Tibial nerve (tissue), 4 donors: ENCODE measurements at regions not wholly inside any gene's neighbourhood (a gene's known extent, or its start where the extent isn't known, plus 50 kb on each side); places are given as distances from the start of the nearest gene placed in this dataset.

Source experiments
- DNase-seq, 2 donors: peaks; one replicate each; pipeline ENCODE4 v3.0.0-alpha.2; 2019; ENCODE audit warnings: low spot score in 2 of 2
- H3K27ac ChIP-seq, 4 donors: fragments of 200-600 bp; sonication (generic) in 3 of 4; one replicate each; pipeline ENCODE4 v1.5.1; 2017 to 2019; ENCODE audit warnings: mild to moderate bottlenecking in 1 of 4
- H3K27me3 ChIP-seq, 2 donors: fragments of 200-600 bp; sonication (generic) in 1 of 2; one replicate each; pipeline versions ENCODE4 v1.5.1 to v1.6.0; 2017 to 2019
- H3K36me3 ChIP-seq, 3 donors: fragments of 200-600 bp; sonication (generic); one replicate each; pipeline ENCODE4 v1.5.1; 2018 to 2019
- H3K4me1 ChIP-seq, 4 donors: fragments of 200-600 bp; sonication (generic) in 3 of 4; one replicate each; pipeline ENCODE4 v1.5.1; 2017 to 2019
- H3K4me3 ChIP-seq, 4 donors: fragments of 200-600 bp; sonication (generic) in 3 of 4; one replicate each; pipeline ENCODE4 v1.5.1; 2017 to 2019; ENCODE audit warnings: mild to moderate bottlenecking in 1 of 4, moderate library complexity in 1 of 4
- H3K9me3 ChIP-seq, 4 donors: fragments of 200-600 bp; sonication (generic) in 3 of 4; one replicate each; pipeline ENCODE4 v1.5.1; 2017 to 2019
- EP300 ChIP-seq, 2 donors: sonication (generic); formaldehyde crosslinking; IDR thresholded peaks; one replicate each; pipeline ENCODE4 v1.6.1; 2017; ENCODE audit warnings: antibody characterized with exemption in 2 of 2, mild to moderate bottlenecking in 1 of 2
- POLR2A ChIP-seq, 2 donors: fragments of 450-650 bp; IDR thresholded peaks; one replicate each; pipeline ENCODE4 v1.6.1; 2017; ENCODE audit warnings: antibody characterized with exemption in 2 of 2, mild to moderate bottlenecking in 2 of 2, moderate library complexity in 2 of 2
- WGBS, 2 donors: methylation state at CpG; one replicate each; pipeline ENCODE4 v1.1.5; 2018; 5-methylcytosine and 5-hydroxymethylcytosine counted together
- TF ChIP-seq, protein P1 (sequence below), 5 experiments: fragments of 200-600 bp in 3 of 5; fragments of 450-650 bp in 2 of 5; sonication (generic) in 3 of 5; IDR thresholded peaks; one replicate each; pipeline ENCODE4 v1.5.1; 2016 to 2019; ENCODE audit warnings: antibody characterized with exemption in 5 of 5, mild to moderate bottlenecking in 3 of 5, moderate library complexity in 2 of 5

- H3K9me3 ChIP-seq: peaks cover 0 to 14% (median 0%) of the 10 kb centered on the region in 4 donors
- no peaks in the 10 kb centered on the region for H3K27me3 ChIP-seq
- TF ChIP-seq, protein P1, sequence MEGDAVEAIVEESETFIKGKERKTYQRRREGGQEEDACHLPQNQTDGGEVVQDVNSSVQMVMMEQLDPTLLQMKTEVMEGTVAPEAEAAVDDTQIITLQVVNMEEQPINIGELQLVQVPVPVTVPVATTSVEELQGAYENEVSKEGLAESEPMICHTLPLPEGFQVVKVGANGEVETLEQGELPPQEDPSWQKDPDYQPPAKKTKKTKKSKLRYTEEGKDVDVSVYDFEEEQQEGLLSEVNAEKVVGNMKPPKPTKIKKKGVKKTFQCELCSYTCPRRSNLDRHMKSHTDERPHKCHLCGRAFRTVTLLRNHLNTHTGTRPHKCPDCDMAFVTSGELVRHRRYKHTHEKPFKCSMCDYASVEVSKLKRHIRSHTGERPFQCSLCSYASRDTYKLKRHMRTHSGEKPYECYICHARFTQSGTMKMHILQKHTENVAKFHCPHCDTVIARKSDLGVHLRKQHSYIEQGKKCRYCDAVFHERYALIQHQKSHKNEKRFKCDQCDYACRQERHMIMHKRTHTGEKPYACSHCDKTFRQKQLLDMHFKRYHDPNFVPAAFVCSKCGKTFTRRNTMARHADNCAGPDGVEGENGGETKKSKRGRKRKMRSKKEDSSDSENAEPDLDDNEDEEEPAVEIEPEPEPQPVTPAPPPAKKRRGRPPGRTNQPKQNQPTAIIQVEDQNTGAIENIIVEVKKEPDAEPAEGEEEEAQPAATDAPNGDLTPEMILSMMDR (IDR thresholded peaks at IDR 0.05): no peak
- no peak for TF ChIP-seq EP300 (IDR thresholded peaks at IDR 0.05)
- TF ChIP-seq POLR2A (IDR thresholded peaks at IDR 0.05): no peak
- no peak for DNase-seq
- no peak overlapping the region for H3K4me3 ChIP-seq
- 85 to 91% methylated on average over 3 of the region's 3 CpGs for WGBS, 2 donors
- H3K27ac ChIP-seq: no peak overlapping the region
- H3K4me1 ChIP-seq: no peaks in the 10 kb centered on the region
- no peaks in the 10 kb centered on the region for H3K36me3 ChIP-seq
Observed at GRCh38 chr21:28699596-28700259, 292.9 kb downstream of the LTN1 start.

DNA sequence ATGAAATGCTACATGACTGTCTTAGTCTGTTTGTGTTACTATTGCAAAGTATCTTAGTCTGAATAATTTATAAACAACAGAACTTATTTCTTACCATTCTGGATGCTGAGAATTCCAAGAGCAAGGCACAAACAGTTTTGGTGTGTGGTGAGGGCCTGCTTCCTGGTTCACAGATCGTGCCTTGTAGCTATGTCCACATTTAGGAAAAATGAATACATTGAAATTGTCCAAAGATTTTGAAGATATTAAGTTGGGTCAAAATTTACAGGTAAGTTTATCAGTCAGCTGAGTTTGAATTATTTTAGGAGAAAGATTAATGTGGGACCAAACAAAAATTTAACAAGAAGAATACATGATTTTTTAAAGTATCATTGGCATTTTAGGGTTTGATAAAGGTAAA is 293.5 kb downstream of the LTN1 start:
- H3K9me3 ChIP-seq: peaks cover 0 to 14% (median 0%) of the 10 kb centered on the region in 4 donors
- WGBS, 2 donors: 80 to 82% methylated on average over 1 of the region's 1 CpG
- H3K27me3 ChIP-seq: no peaks in the 10 kb centered on the region
- no peak for TF ChIP-seq POLR2A (IDR thresholded peaks at IDR 0.05)
- TF ChIP-seq, protein P1 (IDR thresholded peaks at IDR 0.05): no peak
- H3K4me3 ChIP-seq: no peak overlapping the region
- no peaks in the 10 kb centered on the region for H3K36me3 ChIP-seq
- H3K4me1 ChIP-seq: no peaks in the 10 kb centered on the region
- no peak overlapping the region for H3K27ac ChIP-seq
- DNase-seq: no peak

DNA sequence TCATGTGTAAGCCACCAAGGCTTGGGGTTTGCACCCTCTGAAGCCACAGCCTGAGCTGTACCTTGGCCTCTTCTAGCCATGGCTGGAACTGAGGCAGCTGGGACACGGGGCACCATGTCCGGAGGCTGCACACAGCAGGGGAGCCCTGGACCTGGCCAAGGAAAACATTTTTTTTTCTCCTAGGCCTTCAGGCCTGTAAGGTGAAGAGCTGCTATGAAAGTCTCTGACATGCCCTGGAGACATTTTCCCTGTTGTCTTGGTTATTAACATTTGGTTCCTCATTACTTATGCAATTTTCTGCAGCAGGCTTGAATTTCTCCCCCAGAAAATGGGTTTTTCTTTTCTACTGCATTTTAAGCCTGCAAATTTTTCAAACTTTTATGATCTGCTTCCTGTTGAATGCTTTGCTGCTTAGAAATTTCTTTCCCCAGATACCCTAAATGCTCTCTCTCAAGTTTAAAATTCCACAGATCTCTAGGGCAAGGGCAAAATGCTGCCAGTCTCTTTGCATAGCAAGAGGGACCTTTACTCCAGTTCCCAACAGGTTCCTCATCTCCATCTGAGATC is 295.8 kb downstream of the LTN1 start:
- no peak for DNase-seq
- no peak overlapping the region for H3K4me3 ChIP-seq
- no peaks in the 10 kb centered on the region for H3K27me3 ChIP-seq
- WGBS, 2 donors: 81 to 88% methylated on average over 2 of the region's 2 CpGs
- TF ChIP-seq, protein P1 (IDR thresholded peaks at IDR 0.05): no peak
- no peak for TF ChIP-seq POLR2A (IDR thresholded peaks at IDR 0.05)
- H3K27ac ChIP-seq: no peak overlapping the region
- H3K4me1 ChIP-seq: peaks cover 0 to 3% (median 0%) of the 10 kb centered on the region in 4 donors
- H3K9me3 ChIP-seq: peaks cover 0 to 3% (median 0%) of the 10 kb centered on the region in 4 donors
- H3K36me3 ChIP-seq: no peaks in the 10 kb centered on the region

- no peak overlapping the region for H3K4me3 ChIP-seq
- H3K4me1 ChIP-seq: peaks cover 0 to 3% (median 0%) of the 10 kb centered on the region in 4 donors
- no peaks in the 10 kb centered on the region for H3K9me3 ChIP-seq
- H3K27ac ChIP-seq: no peak overlapping the region
- TF ChIP-seq EP300 (IDR thresholded peaks at IDR 0.05): no peak
- no peak for TF ChIP-seq POLR2A (IDR thresholded peaks at IDR 0.05)
- TF ChIP-seq, protein P1 (IDR thresholded peaks at IDR 0.05): no peak
- DNase-seq: no peak
- H3K27me3 ChIP-seq: no peaks in the 10 kb centered on the region
- WGBS, 2 donors: 88 to 94% methylated on average over 2 of the region's 2 CpGs
- no peaks in the 10 kb centered on the region for H3K36me3 ChIP-seq
Observed at GRCh38 chr21:28693476-28693875, 299.2 kb downstream of the LTN1 start.

- DNase-seq: no peak
- Histone ChIP-seq H3K4me1 (peaks cover 0 to 3% (median 0%) of the 10 kb centered on the region in 4 donors), H3K27ac (no peak overlapping the region), H3K4me3 (no peak overlapping the region), H3K9me3 (no peaks in the 10 kb centered on the region), H3K27me3 (no peaks in the 10 kb centered on the region), H3K36me3 (no peaks in the 10 kb centered on the region)
- 87 to 93% methylated on average over 1 of the region's 1 CpG for WGBS, 2 donors
- TF ChIP-seq EP300 (IDR thresholded peaks at IDR 0.05) (no peak), POLR2A (IDR thresholded peaks at IDR 0.05) (no peak)
- TF ChIP-seq, protein P1 (IDR thresholded peaks at IDR 0.05): no peak
Observed at GRCh38 chr21:28690196-28690595, 302.5 kb downstream of the LTN1 start.
